B cell (primary cell): ENCODE measurements at regions not wholly inside any gene's neighbourhood (a gene's known extent, or its start where the extent isn't known, plus 50 kb on each side); places are given as distances from the start of the nearest gene placed in this dataset.

Experiments
- ATAC-seq: fragments of 200-7000 bp; cut with Tn5 transposase; one replicate; pipeline ENCODE4 v1.10.0; 2021; ENCODE audit warnings: low read depth, mild to moderate bottlenecking, moderate number of reproducible peaks, moderate library complexity
- CTCF ChIA-PET: fragments of 350-600 bp; sonication (Branson Sonifier 250); formaldehyde crosslinking; loops from one replicate; lab custom pipeline; 2021; ENCODE audit warnings: antibody characterized with exemption, inconsistent platforms; lab: Charles Lee
- POLR2A ChIA-PET: fragments of 350-600 bp; sonication (Branson Sonifier 250); formaldehyde crosslinking; loops from one replicate; lab custom pipeline; 2021; ENCODE audit warnings: antibody characterized with exemption; lab: Charles Lee
- DNase-seq: peaks from one replicate; pipeline ENCODE4 v3.0.0; 2013
- H2AFZ ChIP-seq: 2 replicates; pipeline ENCODE4 v1.6.1; 2012; ENCODE audit warnings: mild to moderate bottlenecking, low read depth, low read length; ENCODE audit not compliant: insufficient read depth, poor library complexity, severe bottlenecking
- H3K27ac ChIP-seq, 2 donors: 1 replicate in 1 of 2; 2 replicates in 1 of 2; pipeline ENCODE4 v1.5.1; 2012 to 2013; ENCODE audit warnings: low read length in 2 of 2, mild to moderate bottlenecking in 2 of 2, moderate library complexity in 1 of 2
- H3K27me3 ChIP-seq, 4 experiments: fragments of 200-600 bp in 1 of 4; sonication (generic) in 1 of 4; replicated peaks in 1 of 4; 1 replicate in 2 of 4; 2 replicates in 2 of 4; pipeline versions ENCODE4 v1.6.1 to v1.7.0; 2013 to 2016; ENCODE audit warnings: low read length in 3 of 4, mild to moderate bottlenecking in 2 of 4, mixed read lengths in 1 of 4, moderate library complexity in 1 of 4; ENCODE audit not compliant: insufficient read depth in 4 of 4, control insufficient read depth in 3 of 4; ENCODE audit errors: control extremely low read depth in 1 of 4
- H3K36me3 ChIP-seq, 2 experiments: replicated peaks in 1 of 2; 1 replicate in 1 of 2; 2 replicates in 1 of 2; pipeline versions ENCODE4 v1.6.1 to v1.7.1; 2013; ENCODE audit warnings: low read length in 1 of 2; ENCODE audit not compliant: insufficient read depth in 2 of 2, control insufficient read depth in 1 of 2; ENCODE audit errors: control extremely low read depth in 1 of 2, extremely low read depth in 1 of 2
- H3K4me1 ChIP-seq, 2 donors: fragments of 200-600 bp in 1 of 2; sonication (generic) in 1 of 2; 1 replicate in 1 of 2; 2 replicates in 1 of 2; pipeline versions ENCODE4 v1.5.1 to v1.6.1; 2013 to 2017; ENCODE audit warnings: low read length in 2 of 2; ENCODE audit not compliant: control insufficient read depth in 2 of 2, insufficient read depth in 2 of 2
- H3K4me2 ChIP-seq: replicated peaks from 2 replicates; pipeline ENCODE3; 2012; ENCODE audit warnings: mild to moderate bottlenecking, low read depth, low read length; ENCODE audit not compliant: poor library complexity, severe bottlenecking
- H3K4me3 ChIP-seq, 5 experiments: fragments of 200-600 bp in 1 of 5; sonication (generic) in 1 of 5; 1 replicate in 3 of 5; 2 replicates in 2 of 5; pipeline versions ENCODE4 v1.5.1 to v1.7.0; 2011 to 2016; ENCODE audit warnings: low read length in 4 of 5, mild to moderate bottlenecking in 4 of 5, low read depth in 2 of 5, control low read depth in 1 of 5, moderate library complexity in 1 of 5; ENCODE audit not compliant: insufficient read depth in 1 of 5; ENCODE audit errors: control extremely low read depth in 1 of 5, extremely low read depth in 1 of 5
- H3K79me2 ChIP-seq: fragments of 200-600 bp; sonication (generic); one replicate; pipeline ENCODE4 v1.6.0; 2016; ENCODE audit warnings: low read length; ENCODE audit not compliant: control insufficient read depth, insufficient read depth
- H3K9ac ChIP-seq: fragments of 200-600 bp; sonication (generic); 2 replicates; pipeline ENCODE4 v1.6.1; 2017; ENCODE audit warnings: mild to moderate bottlenecking, low read length, moderate library complexity
- H3K9me3 ChIP-seq, 3 donors: one replicate each; pipeline versions ENCODE4 v1.6.1 to v1.7.1; 2013; ENCODE audit warnings: low read length in 2 of 3; ENCODE audit not compliant: control insufficient read depth in 2 of 3, insufficient read depth in 1 of 3; ENCODE audit errors: control extremely low read depth in 1 of 3
- H4K20me1 ChIP-seq: 2 replicates; pipeline ENCODE4 v1.6.0; 2012; ENCODE audit warnings: mild to moderate bottlenecking, low read length; ENCODE audit not compliant: insufficient read depth, control insufficient read depth, poor library complexity, severe bottlenecking
- H3K27ac Mint-ChIP-seq: one replicate; pipeline ENCODE4 v1.8.0; 2021; ENCODE audit warnings: mixed read lengths
- H3K27me3 Mint-ChIP-seq: one replicate; pipeline ENCODE4 v1.8.0; 2021; ENCODE audit warnings: mixed read lengths
- H3K4me1 Mint-ChIP-seq: one replicate; pipeline ENCODE4 v1.8.0; 2021; ENCODE audit warnings: mixed read lengths
- H3K4me3 Mint-ChIP-seq: one replicate; pipeline ENCODE4 v1.8.0; 2021; ENCODE audit warnings: mixed read lengths
- H3K9me3 Mint-ChIP-seq: one replicate; pipeline ENCODE4 v1.8.0; 2022; ENCODE audit warnings: mixed read lengths; ENCODE audit not compliant: insufficient read depth
- CTCF ChIP-seq: fragments of 200-600 bp; IDR thresholded peaks from one replicate; pipeline ENCODE4 v1.8.0; 2022; ENCODE audit warnings: antibody characterized with exemption, mild to moderate bottlenecking
- EZH2 ChIP-seq: IDR thresholded peaks from 2 replicates; pipeline ENCODE4 v1.6.1; 2012; ENCODE audit warnings: borderline replicate concordance, low read depth, mild to moderate bottlenecking, moderate library complexity, low read length; ENCODE audit not compliant: insufficient read depth, poor library complexity, severe bottlenecking
- WGBS: methylation state at CpG from one replicate; pipeline ENCODE4 v1.1.5; 2013; ENCODE audit warnings: missing lambda C conversion rate; ENCODE audit not compliant: insufficient coverage; 5-methylcytosine and 5-hydroxymethylcytosine counted together
- intact Hi-C: fragments of 100-400 bp; cut with micrococcal nuclease; formaldehyde crosslinking; loops from one replicate; pipeline ENCODE4 v1.10.0; 2022

DNA sequence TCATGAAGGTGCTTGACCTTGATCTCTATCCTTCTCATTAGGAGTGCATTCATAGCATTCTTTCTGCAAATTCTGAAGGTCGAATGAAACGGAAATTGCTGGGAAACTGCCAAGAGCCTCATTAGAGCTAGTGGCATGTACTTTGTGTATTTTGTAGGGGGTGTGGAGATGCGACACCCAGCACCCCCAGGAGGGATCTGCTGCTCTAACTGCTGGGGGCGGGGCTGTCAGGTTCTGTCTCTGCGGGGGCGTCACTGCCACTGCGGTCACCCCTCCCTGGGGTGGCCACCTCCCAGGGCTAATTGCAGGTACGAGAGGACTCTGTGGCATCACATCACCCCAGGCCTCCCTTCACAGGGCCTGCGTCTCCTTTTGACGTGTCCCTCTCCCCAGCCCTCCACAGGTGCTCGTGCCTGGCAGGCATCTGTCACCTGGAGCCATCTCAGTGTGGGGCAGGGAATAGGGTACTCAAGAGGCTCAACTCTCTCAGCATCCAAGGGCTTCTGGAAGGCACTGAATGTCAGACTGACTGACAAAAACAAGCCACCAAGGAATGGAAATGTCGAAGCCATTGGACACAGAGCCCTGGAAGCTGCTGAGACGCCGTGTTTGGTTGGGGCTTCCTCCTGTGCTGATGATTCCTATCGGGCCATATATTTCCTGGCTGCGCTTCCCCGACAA lies 151.1 kb downstream of the ACTR3B start:
- ATAC-seq (no peak), DNase-seq (no peak)
- Histone ChIP-seq H3K9ac (no peak overlapping the region), H3K4me1 (no peaks in the 10 kb centered on the region), H2AFZ (no peak overlapping the region), H3K79me2 (no peaks in the 10 kb centered on the region), H3K9me3 (no peaks in the 10 kb centered on the region), H4K20me1 (no peaks in the 10 kb centered on the region), H3K4me2 (no peak overlapping the region), H3K4me3 (no peak overlapping the region), H3K27me3 (no peaks in the 10 kb centered on the region), H3K36me3 (no peaks in the 10 kb centered on the region), H3K27ac (no peak overlapping the region)
- WGBS, result 82% methylated on average over 14 of the region's 17 CpGs
- POLR2A ChIA-PET, result no interaction called here
- no peaks in the 10 kb centered on the region for H3K27me3 Mint-ChIP-seq
- H3K27ac Mint-ChIP-seq, result no peak overlapping the region
- TF ChIP-seq CTCF (no peak), EZH2 (no peak)
- CTCF ChIA-PET, result no interaction called here
- no peaks in the 10 kb centered on the region for H3K9me3 Mint-ChIP-seq
- no peak overlapping the region for H3K4me3 Mint-ChIP-seq
- intact Hi-C loops, result no loop called here
- no peaks in the 10 kb centered on the region for H3K4me1 Mint-ChIP-seq

- POLR2A ChIA-PET, result no interaction called here
- Histone ChIP-seq H3K9ac (no peak overlapping the region), H3K4me3 (no peak overlapping the region), H3K36me3 (no peaks in the 10 kb centered on the region), H3K27ac (no peak overlapping the region), H4K20me1 (no peaks in the 10 kb centered on the region), H2AFZ (no peak overlapping the region), H3K27me3 (no peaks in the 10 kb centered on the region), H3K4me2 (no peak overlapping the region), H3K9me3 (no peaks in the 10 kb centered on the region), H3K4me1 (no peaks in the 10 kb centered on the region), H3K79me2 (no peaks in the 10 kb centered on the region)
- 100% methylated on average over 1 of the region's 4 CpGs for WGBS
- H3K27ac Mint-ChIP-seq, result no peak overlapping the region
- no peaks in the 10 kb centered on the region for H3K9me3 Mint-ChIP-seq
- CTCF ChIA-PET, result no interaction called here
- no peak for ATAC-seq
- DNase-seq, result no peak
- no peaks in the 10 kb centered on the region for H3K4me1 Mint-ChIP-seq
- TF ChIP-seq EZH2 (no peak), CTCF (no peak)
- H3K4me3 Mint-ChIP-seq, result no peak overlapping the region
- intact Hi-C loops, result no loop called here
- H3K27me3 Mint-ChIP-seq, result no peaks in the 10 kb centered on the region
Measured at GRCh38 chr7:152911226-152911560, 151.6 kb downstream of the ACTR3B start.
